ENCODE measurements at regions not wholly inside any gene's neighbourhood (a gene's known extent, or its start where the extent isn't known, plus 50 kb on each side); places are given as distances from the start of the nearest gene placed in this dataset.

DNA sequence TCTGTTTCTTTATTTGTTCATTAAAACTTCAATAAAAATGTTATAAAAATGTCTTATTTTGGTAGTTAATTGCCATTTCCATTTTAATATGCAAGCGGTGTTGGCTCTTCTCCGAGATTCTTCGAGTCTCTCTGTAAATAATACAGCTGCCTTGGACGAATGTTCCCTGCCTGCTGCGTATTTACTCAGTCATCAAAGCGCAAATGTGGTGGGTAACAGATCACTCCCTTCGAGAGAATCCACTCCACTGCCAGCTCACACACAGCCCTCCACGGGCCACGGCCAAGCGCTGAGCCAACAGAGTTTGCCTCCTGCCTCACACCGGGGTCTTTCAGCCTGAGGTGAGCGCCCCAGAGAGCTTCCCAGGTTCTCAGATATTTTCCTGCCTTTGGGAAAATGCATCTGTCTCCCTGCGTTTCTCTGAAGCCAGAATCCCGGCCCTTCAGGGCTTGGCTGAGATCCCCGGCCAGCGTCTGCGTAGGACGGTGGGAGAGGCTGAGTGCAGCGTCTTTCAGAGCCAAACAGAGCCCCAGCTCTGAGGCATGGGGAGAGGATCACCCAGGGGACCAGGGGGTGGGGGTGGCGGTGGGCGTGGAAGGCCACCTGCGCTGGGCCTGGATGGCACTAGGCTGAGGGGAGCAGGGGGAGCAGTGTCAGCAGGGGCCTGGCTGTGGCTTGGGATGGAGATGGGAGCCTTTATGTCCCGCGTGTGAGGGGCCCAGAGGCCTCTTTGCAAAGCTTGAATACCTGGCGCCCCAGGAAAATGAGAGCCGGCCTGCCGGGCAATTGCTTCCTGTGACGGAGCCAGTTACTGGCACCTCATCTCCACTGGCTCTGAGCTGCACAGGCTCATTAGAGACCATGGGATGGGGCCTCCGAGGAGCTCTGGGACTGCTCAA, 248.7 kb downstream of the RBFOX3 start:
- no peaks in the 10 kb centered on the region for H3K4me1 Mint-ChIP-seq (ENCODE audit: low read depth)
- ATAC-seq, result no peak
- H3K27ac Mint-ChIP-seq, result no peak overlapping the region
- TF ChIP-seq, protein P1, sequence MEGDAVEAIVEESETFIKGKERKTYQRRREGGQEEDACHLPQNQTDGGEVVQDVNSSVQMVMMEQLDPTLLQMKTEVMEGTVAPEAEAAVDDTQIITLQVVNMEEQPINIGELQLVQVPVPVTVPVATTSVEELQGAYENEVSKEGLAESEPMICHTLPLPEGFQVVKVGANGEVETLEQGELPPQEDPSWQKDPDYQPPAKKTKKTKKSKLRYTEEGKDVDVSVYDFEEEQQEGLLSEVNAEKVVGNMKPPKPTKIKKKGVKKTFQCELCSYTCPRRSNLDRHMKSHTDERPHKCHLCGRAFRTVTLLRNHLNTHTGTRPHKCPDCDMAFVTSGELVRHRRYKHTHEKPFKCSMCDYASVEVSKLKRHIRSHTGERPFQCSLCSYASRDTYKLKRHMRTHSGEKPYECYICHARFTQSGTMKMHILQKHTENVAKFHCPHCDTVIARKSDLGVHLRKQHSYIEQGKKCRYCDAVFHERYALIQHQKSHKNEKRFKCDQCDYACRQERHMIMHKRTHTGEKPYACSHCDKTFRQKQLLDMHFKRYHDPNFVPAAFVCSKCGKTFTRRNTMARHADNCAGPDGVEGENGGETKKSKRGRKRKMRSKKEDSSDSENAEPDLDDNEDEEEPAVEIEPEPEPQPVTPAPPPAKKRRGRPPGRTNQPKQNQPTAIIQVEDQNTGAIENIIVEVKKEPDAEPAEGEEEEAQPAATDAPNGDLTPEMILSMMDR (IDR thresholded peaks at IDR 0.05), result no peak
- DNase-seq, result no peak
- H3K27me3 Mint-ChIP-seq, result peaks cover 7% of the 10 kb centered on the region
- no peak overlapping the region for H3K4me3 Mint-ChIP-seq
- intact Hi-C loops (cut with micrococcal nuclease), result no loop called here
- ChIA-PET CTCF (no interaction called here), POLR2A (interaction anchor here (0.6 kb wide), 1 partner anchor 9 kb away, joined by 3 read pairs; no protein-coding TSS in a partner anchor)
- no peaks in the 10 kb centered on the region for H3K36me3 Mint-ChIP-seq (ENCODE audit: low read depth)
- no peaks in the 10 kb centered on the region for H3K9me3 Mint-ChIP-seq

DNA sequence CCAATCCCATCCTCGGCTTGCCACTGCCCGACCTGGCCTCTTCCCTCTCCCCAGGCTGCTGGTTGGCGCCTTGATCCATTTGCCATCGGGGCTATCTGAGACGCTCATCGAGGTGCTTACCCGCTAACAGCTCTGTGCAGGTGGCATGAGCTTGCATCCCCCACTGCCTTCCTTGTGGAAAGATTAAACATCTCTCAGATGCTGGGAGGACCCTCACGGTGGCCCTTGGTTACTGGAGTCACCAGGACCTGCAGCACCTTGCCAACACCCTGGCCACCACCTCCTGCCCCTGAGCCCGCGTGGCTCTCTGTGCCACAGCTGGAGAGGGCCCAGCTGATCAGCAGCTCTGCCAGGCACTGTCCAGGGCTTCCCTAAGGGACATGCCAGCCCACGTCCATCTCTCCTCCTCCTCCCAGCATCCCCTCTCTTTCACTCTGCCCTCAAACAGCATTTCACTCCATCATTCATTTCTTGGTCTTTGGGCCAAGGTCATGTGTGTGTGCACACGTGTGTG, 249.6 kb downstream of the RBFOX3 start:
- intact Hi-C loops (cut with micrococcal nuclease), result no loop called here
- Mint-ChIP-seq H3K27ac (no peak overlapping the region), H3K27me3 (peaks cover 9% of the 10 kb centered on the region), H3K4me1 (ENCODE audit: low read depth) (no peaks in the 10 kb centered on the region), H3K9me3 (no peaks in the 10 kb centered on the region), H3K4me3 (no peak overlapping the region), H3K36me3 (ENCODE audit: low read depth) (no peaks in the 10 kb centered on the region)
- no peak for DNase-seq
- TF ChIP-seq, protein P1 (IDR thresholded peaks at IDR 0.05), result no peak
- ChIA-PET POLR2A (no interaction called here), CTCF (no interaction called here)
- no peak for ATAC-seq

DNA sequence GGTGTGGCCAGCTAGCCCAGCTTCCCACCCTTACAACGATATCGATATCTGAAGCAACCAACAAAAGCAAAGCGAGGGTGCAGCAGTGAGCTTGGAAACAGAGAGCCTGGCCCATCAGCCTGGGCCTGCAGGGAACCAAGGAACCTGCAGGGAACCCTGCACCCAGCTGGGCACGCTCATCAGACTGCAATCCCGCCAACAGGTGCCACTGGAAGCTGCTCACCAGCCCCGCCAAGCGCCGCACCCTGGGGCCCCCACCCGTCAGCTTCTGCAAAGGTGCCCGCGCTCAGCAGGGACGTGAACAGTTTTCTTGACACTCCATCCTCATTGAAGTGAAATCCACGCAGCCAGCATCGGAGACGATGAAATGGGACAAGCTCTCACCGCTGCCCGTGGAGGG, 250.7 kb downstream of the RBFOX3 start:
- Mint-ChIP-seq H3K27me3 (peaks cover 13% of the 10 kb centered on the region), H3K36me3 (ENCODE audit: low read depth) (no peaks in the 10 kb centered on the region), H3K4me1 (ENCODE audit: low read depth) (no peaks in the 10 kb centered on the region), H3K4me3 (no peak overlapping the region), H3K27ac (no peak overlapping the region), H3K9me3 (no peaks in the 10 kb centered on the region)
- ChIA-PET POLR2A (no interaction called here), CTCF (no interaction called here)
- TF ChIP-seq, protein P1 (IDR thresholded peaks at IDR 0.05), result no peak
- ATAC-seq, result no peak
- intact Hi-C loops (cut with micrococcal nuclease), result no loop called here
- DNase-seq, result no peak

GRCh38 chr17:79356839-79357447, 253.9 kb downstream of the RBFOX3 start:
- ChIA-PET POLR2A (interaction anchor here (1.0 kb wide), 1 partner anchor 32 kb away, joined by 3 read pairs; no protein-coding TSS in a partner anchor), CTCF (no interaction called here)
- TF ChIP-seq, protein P1 (IDR thresholded peaks at IDR 0.05), result no peak
- DNase-seq (no peak), ATAC-seq (no peak)
- H3K9me3 Mint-ChIP-seq, result peaks cover 6% of the 10 kb centered on the region
- H3K4me1 Mint-ChIP-seq (ENCODE audit: low read depth), result no peaks in the 10 kb centered on the region
- H3K27me3 Mint-ChIP-seq, result peaks cover 11% of the 10 kb centered on the region
- no peak overlapping the region for H3K4me3 Mint-ChIP-seq
- no peaks in the 10 kb centered on the region for H3K36me3 Mint-ChIP-seq (ENCODE audit: low read depth)
- intact Hi-C loops (cut with micrococcal nuclease), result no loop called here
- H3K27ac Mint-ChIP-seq, result no peak overlapping the region

DNA sequence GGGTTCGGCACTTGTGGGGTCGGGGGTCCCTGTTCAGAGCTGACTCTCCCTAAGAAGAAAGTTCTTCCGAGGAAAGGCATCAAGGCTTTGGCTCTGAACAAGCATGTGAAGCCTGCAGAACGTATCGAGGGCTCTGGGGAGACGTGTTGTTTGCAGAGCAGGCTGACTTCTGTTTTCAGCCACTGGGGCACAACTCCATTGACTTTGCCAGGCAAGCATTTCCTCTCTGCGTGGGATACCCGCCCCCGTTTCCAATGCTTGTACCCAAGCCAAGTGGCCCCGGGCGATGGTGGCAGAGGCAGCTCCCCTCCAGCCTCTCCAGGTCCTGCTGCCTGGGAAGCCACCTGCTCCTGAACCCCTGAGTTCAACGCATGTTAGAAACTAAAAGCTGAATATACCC, 255.7 kb downstream of the RBFOX3 start:
- Mint-ChIP-seq H3K4me1 (ENCODE audit: low read depth) (no peaks in the 10 kb centered on the region), H3K36me3 (ENCODE audit: low read depth) (no peaks in the 10 kb centered on the region), H3K9me3 (peaks cover 6% of the 10 kb centered on the region), H3K27me3 (peaks cover 22% of the 10 kb centered on the region), H3K27ac (no peak overlapping the region), H3K4me3 (no peak overlapping the region)
- POLR2A ChIA-PET, result no interaction called here
- CTCF ChIA-PET, result interaction anchor here (1.0 kb wide), 1 partner anchor 37 kb away, joined by 5 read pairs; no protein-coding TSS in a partner anchor
- no peak for DNase-seq
- no peak for ATAC-seq
- intact Hi-C loops (cut with micrococcal nuclease), result no loop called here
- TF ChIP-seq, protein P1 (IDR thresholded peaks at IDR 0.05), result no peak
